Kidney (tissue), 13 donors: ENCODE measurements at regions not wholly inside any gene's neighbourhood (a gene's known extent, or its start where the extent isn't known, plus 50 kb on each side); places are given as distances from the start of the nearest gene placed in this dataset.

ENCODE experiments used
- DNase-seq, 5 donors: peaks; one replicate each; pipeline ENCODE4 v3.0.0-alpha.2; 2013 to 2020
- FAIRE-seq: peaks from 2 replicates; lab custom pipeline; 2012; peaks lifted over from hg19 to GRCh38; lab: Jason Lieb, UNC
- H3K27ac ChIP-seq, 2 donors: one replicate each; pipeline ENCODE4 v1.7.0; 2013; ENCODE audit warnings: low read depth in 2 of 2, low read length in 2 of 2, inconsistent platforms in 1 of 2
- H3K27me3 ChIP-seq: one replicate; pipeline ENCODE4 v1.7.1; 2013; ENCODE audit warnings: low read length, inconsistent platforms; ENCODE audit not compliant: control insufficient read depth, insufficient read depth
- H3K36me3 ChIP-seq, 3 donors: one replicate each; pipeline versions ENCODE4 v1.7.0 to v1.7.1; 2013; ENCODE audit warnings: low read length in 3 of 3, control low read depth in 1 of 3, inconsistent platforms in 1 of 3; ENCODE audit not compliant: insufficient read depth in 3 of 3, control insufficient read depth in 2 of 3
- H3K4me1 ChIP-seq, 3 donors: one replicate each; pipeline versions ENCODE4 v1.7.0 to v1.7.1; 2013; ENCODE audit warnings: low read length in 3 of 3, inconsistent platforms in 1 of 3, low read depth in 1 of 3; ENCODE audit not compliant: control insufficient read depth in 2 of 3, insufficient read depth in 2 of 3
- H3K4me3 ChIP-seq, 3 donors: one replicate each; pipeline versions ENCODE4 v1.7.0 to v1.8.1; 2013; ENCODE audit warnings: low read length in 3 of 3, control low read depth in 1 of 3, inconsistent platforms in 1 of 3
- H3K9ac ChIP-seq, 3 donors: one replicate each; pipeline versions ENCODE4 v1.7.0 to v1.7.1; 2013; ENCODE audit warnings: low read length in 3 of 3, control low read depth in 1 of 3, inconsistent platforms in 1 of 3
- H3K9me3 ChIP-seq, 3 donors: one replicate each; pipeline versions ENCODE4 v1.7.0 to v1.7.1; 2013; ENCODE audit warnings: low read length in 3 of 3, control low read depth in 1 of 3, inconsistent platforms in 1 of 3; ENCODE audit not compliant: control insufficient read depth in 2 of 3, insufficient read depth in 1 of 3
- intact Hi-C: fragments of 100-400 bp; cut with DNase I; formaldehyde crosslinking; loops from one replicate; pipeline ENCODE4 v1.11.1; 2022
- TF ChIP-seq, protein P1 (sequence below): IDR thresholded peaks from 3 replicates; pipeline ENCODE4 v1.5.1; 2012; ENCODE audit warnings: mild to moderate bottlenecking, moderate library complexity, borderline replicate concordance; ENCODE audit not compliant: insufficient read depth; ENCODE audit errors: extremely low read depth
- donor health status: control.
- donor health status: control.
- donor health status: control.
- donor health status: control.
- donor health status: control.
- donor health status: DM: yes; HTN: yes; CAD: no.
- donor health status: Normal renal cell carcinoma (clear cell type).

DNA sequence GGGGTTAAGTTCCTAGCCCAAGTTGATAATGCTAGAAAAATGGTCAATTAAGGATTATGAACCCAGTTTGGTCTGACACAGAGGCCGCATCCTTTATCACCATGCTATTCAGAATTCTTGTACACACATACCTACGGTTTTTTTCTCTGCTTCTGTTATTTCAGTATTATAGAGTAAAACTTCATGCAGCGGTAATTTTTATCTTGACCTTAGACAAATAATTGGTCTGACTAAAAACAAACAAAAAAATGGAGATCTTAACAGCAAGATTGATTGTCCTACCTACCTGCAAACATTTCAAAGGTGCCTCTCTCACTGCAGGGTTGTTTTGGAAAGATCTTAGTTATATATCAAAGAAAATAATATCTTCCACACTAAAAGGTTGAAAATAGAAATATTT lies 201.9 kb upstream of the PRICKLE1 start:
- FAIRE-seq (no peak), DNase-seq (no peak)
- Histone ChIP-seq H3K36me3 (no peaks in the 10 kb centered on the region), H3K4me1 (no peaks in the 10 kb centered on the region), H3K9ac (no peak overlapping the region), H3K9me3 (no peaks in the 10 kb centered on the region), H3K27ac (no peak overlapping the region), H3K4me3 (no peak overlapping the region), H3K27me3 (no peaks in the 10 kb centered on the region)
- TF ChIP-seq, protein P1, sequence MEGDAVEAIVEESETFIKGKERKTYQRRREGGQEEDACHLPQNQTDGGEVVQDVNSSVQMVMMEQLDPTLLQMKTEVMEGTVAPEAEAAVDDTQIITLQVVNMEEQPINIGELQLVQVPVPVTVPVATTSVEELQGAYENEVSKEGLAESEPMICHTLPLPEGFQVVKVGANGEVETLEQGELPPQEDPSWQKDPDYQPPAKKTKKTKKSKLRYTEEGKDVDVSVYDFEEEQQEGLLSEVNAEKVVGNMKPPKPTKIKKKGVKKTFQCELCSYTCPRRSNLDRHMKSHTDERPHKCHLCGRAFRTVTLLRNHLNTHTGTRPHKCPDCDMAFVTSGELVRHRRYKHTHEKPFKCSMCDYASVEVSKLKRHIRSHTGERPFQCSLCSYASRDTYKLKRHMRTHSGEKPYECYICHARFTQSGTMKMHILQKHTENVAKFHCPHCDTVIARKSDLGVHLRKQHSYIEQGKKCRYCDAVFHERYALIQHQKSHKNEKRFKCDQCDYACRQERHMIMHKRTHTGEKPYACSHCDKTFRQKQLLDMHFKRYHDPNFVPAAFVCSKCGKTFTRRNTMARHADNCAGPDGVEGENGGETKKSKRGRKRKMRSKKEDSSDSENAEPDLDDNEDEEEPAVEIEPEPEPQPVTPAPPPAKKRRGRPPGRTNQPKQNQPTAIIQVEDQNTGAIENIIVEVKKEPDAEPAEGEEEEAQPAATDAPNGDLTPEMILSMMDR = no peak
- intact Hi-C loops = no loop called here

DNA sequence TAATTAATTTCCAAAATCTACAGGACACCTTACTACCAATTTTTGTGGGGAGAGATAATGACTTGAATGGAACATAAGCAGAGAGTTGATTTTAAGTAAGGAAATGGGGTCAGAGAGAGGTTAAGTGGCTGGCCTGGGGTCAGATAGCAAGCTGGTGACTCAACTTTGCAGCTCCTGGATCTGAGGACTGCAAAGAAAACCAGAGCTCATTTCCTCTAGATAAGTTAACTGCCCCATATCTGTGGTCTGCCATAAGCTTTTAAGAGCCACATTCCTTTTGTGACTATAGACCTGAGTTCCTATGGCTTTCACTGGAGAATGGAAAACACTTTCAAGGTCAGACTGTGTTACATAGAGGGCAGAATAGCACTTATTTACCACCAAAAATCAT lies 201.2 kb upstream of the PRICKLE1 start:
- no peak overlapping the region for H3K9ac ChIP-seq
- H3K4me3 ChIP-seq = no peak overlapping the region
- no peaks in the 10 kb centered on the region for H3K9me3 ChIP-seq
- no peaks in the 10 kb centered on the region for H3K4me1 ChIP-seq
- intact Hi-C loops = no loop called here
- no peaks in the 10 kb centered on the region for H3K36me3 ChIP-seq
- H3K27ac ChIP-seq = no peak overlapping the region
- TF ChIP-seq, protein P1 = no peak
- H3K27me3 ChIP-seq = no peaks in the 10 kb centered on the region
- DNase-seq (no peak), FAIRE-seq (no peak)

DNA sequence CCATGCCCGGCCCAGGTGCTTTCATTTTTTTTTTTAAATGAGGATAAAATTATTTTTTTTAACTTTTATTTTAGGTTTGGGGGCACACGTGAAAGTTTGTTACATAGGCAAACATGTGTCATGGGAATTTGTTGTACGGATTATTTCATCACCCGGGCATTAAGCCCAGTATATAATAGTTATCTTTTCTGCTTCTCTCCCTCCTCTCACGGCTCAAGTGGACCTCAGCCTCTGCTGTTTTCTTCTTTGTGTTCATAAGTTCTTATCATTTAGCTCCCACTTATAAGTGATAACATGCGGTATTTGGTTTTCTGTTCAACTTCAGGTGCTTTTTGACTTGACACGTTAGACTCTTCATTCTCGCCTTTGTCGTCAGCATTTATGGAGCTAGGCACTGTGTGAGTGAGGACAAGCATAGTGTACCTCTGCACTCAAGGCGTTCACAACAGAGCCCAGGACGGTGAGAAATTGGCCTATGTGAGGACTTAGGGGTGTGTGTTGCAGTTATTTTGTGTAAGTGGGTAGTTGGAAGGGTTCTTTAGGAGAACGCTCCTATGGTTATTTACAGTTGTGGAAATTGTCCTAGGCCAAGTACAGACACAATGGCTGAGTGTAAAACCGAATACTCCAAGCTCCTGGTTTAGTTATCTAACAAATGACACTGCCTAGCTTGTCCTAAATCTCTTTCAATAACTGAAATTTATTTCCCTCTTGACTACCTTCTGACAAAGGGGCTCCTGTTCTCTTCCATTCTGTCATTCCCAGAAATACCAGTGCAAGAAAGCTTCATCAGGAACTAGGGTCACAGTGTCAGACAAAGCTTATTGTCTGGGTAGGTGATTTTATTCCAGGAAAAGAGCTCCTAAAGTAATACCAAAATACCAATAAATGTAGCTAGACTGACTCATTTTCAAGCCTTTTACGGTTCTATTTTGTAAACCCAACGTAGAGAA lies 200.5 kb upstream of the PRICKLE1 start:
- no peak for FAIRE-seq
- H3K27me3 ChIP-seq = no peaks in the 10 kb centered on the region
- intact Hi-C loops = no loop called here
- H3K9me3 ChIP-seq = no peaks in the 10 kb centered on the region
- TF ChIP-seq, protein P1 = no peak
- H3K4me1 ChIP-seq = no peaks in the 10 kb centered on the region
- H3K27ac ChIP-seq = no peak overlapping the region
- no peaks in the 10 kb centered on the region for H3K36me3 ChIP-seq
- DNase-seq = no peak
- no peak overlapping the region for H3K4me3 ChIP-seq
- H3K9ac ChIP-seq = no peak overlapping the region
